Right lobe of liver (tissue), 6 donors: ENCODE measurements at regions not wholly inside any gene's neighbourhood (a gene's known extent, or its start where the extent isn't known, plus 50 kb on each side); places are given as distances from the start of the nearest gene placed in this dataset.

Experiments used
- ATAC-seq, 4 donors: fragments of 200-7000 bp; cut with Tn5 transposase; one replicate each; pipeline ENCODE4 v1.9.1; 2020; ENCODE audit warnings: mild to moderate bottlenecking in 4 of 4, moderate library complexity in 4 of 4
- DNase-seq, 3 donors: peaks; one replicate each; pipeline ENCODE4 v3.0.0-alpha.2; 2020
- H3K27ac ChIP-seq, 3 donors: fragments of 200-600 bp; one replicate each; pipeline ENCODE4 v1.8.0; 2022
- H3K27me3 ChIP-seq, 2 donors: fragments of 200-600 bp; one replicate each; pipeline ENCODE4 v1.8.0; 2022
- H3K36me3 ChIP-seq, 4 donors: fragments of 200-600 bp; sonication (generic) in 1 of 4; one replicate each; pipeline versions ENCODE4 v1.5.1 to v1.8.0; 2017 to 2022; ENCODE audit warnings: control low read depth in 1 of 4
- H3K4me1 ChIP-seq, 4 donors: fragments of 200-600 bp; sonication (generic) in 1 of 4; one replicate each; pipeline versions ENCODE4 v1.5.1 to v1.8.0; 2017 to 2022; ENCODE audit warnings: control low read depth in 1 of 4
- H3K4me3 ChIP-seq, 3 donors: fragments of 200-600 bp; one replicate each; pipeline ENCODE4 v1.8.0; 2022
- H3K9me3 ChIP-seq, 4 donors: fragments of 200-600 bp; sonication (generic) in 1 of 4; one replicate each; pipeline versions ENCODE4 v1.5.1 to v1.8.0; 2017 to 2022; ENCODE audit warnings: control low read depth in 1 of 4
- CTCF ChIP-seq, 4 donors: fragments of 200-600 bp in 3 of 4; fragments of 450-650 bp in 1 of 4; IDR thresholded peaks; one replicate each; pipeline versions ENCODE4 v1.5.1 to v1.8.0; 2016 to 2022; ENCODE audit warnings: antibody characterized with exemption in 4 of 4, mild to moderate bottlenecking in 2 of 4
- POLR2A ChIP-seq: fragments of 450-650 bp; IDR thresholded peaks from one replicate; pipeline ENCODE4 v1.6.1; 2017; ENCODE audit warnings: antibody characterized with exemption, mild to moderate bottlenecking
- WGBS: methylation state at CpG from one replicate; pipeline ENCODE4 v1.1.6; 2018; ENCODE audit warnings: low coverage, low lambda C conversion rate; ENCODE audit not compliant: insufficient coverage; ENCODE audit errors: missing lambda C conversion rate; 5-methylcytosine and 5-hydroxymethylcytosine counted together
- intact Hi-C, 2 donors: fragments of 100-400 bp; cut with DNase I; formaldehyde crosslinking; loops; one replicate each; pipeline versions ENCODE4 v1.11.2 to v1.14.1; 2022
- donor health status: DM: no; HTN: yes; CAD: no.
- donor health status: DM: no; HTN: no; CAD: no.
- donor health status: DM: no; HTN: no; CAD: no.
- donor health status: DM: no; HTN: yes; CAD: no.
- donor health status: DM: no; HTN: yes; CAD: no.

GRCh38 chr2:107349329-107349728 lies 463.4 kb upstream of the ST6GAL2 start:
- H3K4me3 ChIP-seq = no peak overlapping the region
- ATAC-seq (no peak), DNase-seq (no peak)
- H3K27me3 ChIP-seq = no peaks in the 10 kb centered on the region
- H3K9me3 ChIP-seq = no peaks in the 10 kb centered on the region
- intact Hi-C loops = no loop called here
- no peaks in the 10 kb centered on the region for H3K36me3 ChIP-seq
- 75% methylated on average over 4 of the region's 4 CpGs for WGBS
- no peaks in the 10 kb centered on the region for H3K4me1 ChIP-seq
- no peak overlapping the region for H3K27ac ChIP-seq
- TF ChIP-seq POLR2A = no peak
- TF ChIP-seq CTCF (IDR thresholded peaks at IDR 0.05) = no peak

- intact Hi-C loops = no loop called here
- H3K4me1 ChIP-seq = no peaks in the 10 kb centered on the region
- TF ChIP-seq POLR2A = no peak
- no peak for TF ChIP-seq CTCF (IDR thresholded peaks at IDR 0.05)
- 19% methylated on average over 3 of the region's 3 CpGs for WGBS
- H3K36me3 ChIP-seq = no peaks in the 10 kb centered on the region
- H3K27ac ChIP-seq = no peak overlapping the region
- no peak overlapping the region for H3K4me3 ChIP-seq
- ATAC-seq (no peak), DNase-seq (no peak)
- H3K9me3 ChIP-seq = no peaks in the 10 kb centered on the region
- H3K27me3 ChIP-seq = no peaks in the 10 kb centered on the region
These were observed 468.2 kb upstream of the ST6GAL2 start for GRCh38 chr2:107354175-107354574.

- H3K9me3 ChIP-seq = no peaks in the 10 kb centered on the region
- intact Hi-C loops = no loop called here
- no peak overlapping the region for H3K4me3 ChIP-seq
- no peaks in the 10 kb centered on the region for H3K27me3 ChIP-seq
- ATAC-seq = no peak
- DNase-seq = no peak
- no peaks in the 10 kb centered on the region for H3K36me3 ChIP-seq
- no peaks in the 10 kb centered on the region for H3K4me1 ChIP-seq
- H3K27ac ChIP-seq = no peak overlapping the region
- TF ChIP-seq CTCF (IDR thresholded peaks at IDR 0.05) (no peak), POLR2A (no peak)
- 36% methylated on average over 6 of the region's 6 CpGs for WGBS
These were observed 468.3 kb upstream of the RGPD4 start for GRCh38 chr2:107358362-107358761.

GRCh38 chr2:107359021-107359420 lies 467.7 kb upstream of the RGPD4 start:
- H3K36me3 ChIP-seq = no peaks in the 10 kb centered on the region
- no peak for TF ChIP-seq POLR2A
- TF ChIP-seq CTCF (IDR thresholded peaks at IDR 0.05) = no peak
- H3K27me3 ChIP-seq = no peaks in the 10 kb centered on the region
- ATAC-seq (no peak), DNase-seq (no peak)
- H3K9me3 ChIP-seq = no peaks in the 10 kb centered on the region
- no peaks in the 10 kb centered on the region for H3K4me1 ChIP-seq
- no peak overlapping the region for H3K27ac ChIP-seq
- intact Hi-C loops = no loop called here
- 39% methylated on average over 4 of the region's 4 CpGs for WGBS
- no peak overlapping the region for H3K4me3 ChIP-seq

GRCh38 chr2:107361751-107362381 lies 464.8 kb upstream of the RGPD4 start:
- TF ChIP-seq POLR2A (no peak), CTCF (IDR thresholded peaks at IDR 0.05) (no peak)
- 38% methylated on average over 4 of the region's 4 CpGs for WGBS
- ATAC-seq (no peak), DNase-seq (no peak)
- Histone ChIP-seq H3K9me3 (no peaks in the 10 kb centered on the region), H3K4me3 (no peak overlapping the region), H3K27me3 (no peaks in the 10 kb centered on the region), H3K4me1 (no peaks in the 10 kb centered on the region), H3K36me3 (no peaks in the 10 kb centered on the region), H3K27ac (no peak overlapping the region)
- intact Hi-C loops = no loop called here
